ENCODE measurements at regions not wholly inside any gene's neighbourhood (a gene's known extent, or its start where the extent isn't known, plus 50 kb on each side); places are given as distances from the start of the nearest gene placed in this dataset.
"Not testable (repeated sequence)": the region's sequence is repeated elsewhere in the genome, so short reads cannot be mapped to it uniquely, and the experiment has no call there.

DNA sequence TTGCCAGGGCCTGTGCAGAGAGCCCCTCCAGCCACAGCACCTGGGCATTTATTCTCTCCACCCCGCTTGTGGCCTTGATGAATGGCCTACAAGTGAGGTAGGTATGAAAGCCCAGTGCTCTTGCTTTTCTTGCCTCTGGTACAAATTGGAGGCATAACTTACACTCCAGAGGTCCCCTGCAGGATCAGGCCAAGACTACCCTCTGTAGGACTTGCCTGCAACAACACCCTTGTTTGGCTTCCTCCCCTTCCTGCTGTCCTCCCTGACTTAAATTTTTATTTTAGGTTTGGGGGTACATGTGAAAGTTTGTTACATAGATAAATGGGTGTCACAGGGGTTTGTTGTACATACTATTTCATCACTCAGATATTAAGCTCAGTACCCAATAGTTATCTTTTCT is 95.7 kb downstream of the CDC42EP3 start:
- intact Hi-C loops (cut with micrococcal nuclease), result no loop called here

DNA sequence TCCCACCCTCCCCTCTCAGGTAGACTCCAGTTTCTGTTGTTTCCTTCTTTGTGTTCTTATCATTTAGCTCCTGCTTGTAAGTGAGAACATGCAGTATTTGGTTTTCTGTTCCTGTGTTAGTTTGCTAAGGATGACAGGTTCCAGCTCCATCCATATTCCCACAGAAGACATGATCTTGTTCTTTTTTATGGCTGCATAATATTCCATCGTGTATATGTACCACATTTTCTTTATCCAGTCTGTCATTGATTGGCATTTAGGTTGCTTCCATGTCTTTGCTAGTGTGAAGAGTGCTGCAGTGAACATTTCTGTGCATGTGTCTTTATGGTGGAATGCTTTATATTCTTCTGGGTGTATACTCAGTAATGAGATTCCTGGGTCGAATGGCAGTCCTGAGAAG is 95.2 kb downstream of the CDC42EP3 start:
- H3K36me3 Mint-ChIP-seq (ENCODE audit: low read depth); H3K27me3 Mint-ChIP-seq; DNase-seq; intact Hi-C loops (cut with micrococcal nuclease); H3K4me3 Mint-ChIP-seq; H3K27ac Mint-ChIP-seq; H3K9me3 Mint-ChIP-seq; H3K4me1 Mint-ChIP-seq: not testable (repeated sequence)

More for the DNA sequence above, 95.7 kb downstream of the CDC42EP3 start:
- Mint-ChIP-seq H3K4me1 (peaks cover 10% of the 10 kb centered on the region), H3K4me3 (no peak overlapping the region), H3K36me3 (ENCODE audit: low read depth) (peaks cover 4% of the 10 kb centered on the region), H3K27me3 (peaks cover 6% of the 10 kb centered on the region), H3K9me3 (peaks cover 9% of the 10 kb centered on the region), H3K27ac (no peak overlapping the region)
- DNase-seq, result no peak

DNA sequence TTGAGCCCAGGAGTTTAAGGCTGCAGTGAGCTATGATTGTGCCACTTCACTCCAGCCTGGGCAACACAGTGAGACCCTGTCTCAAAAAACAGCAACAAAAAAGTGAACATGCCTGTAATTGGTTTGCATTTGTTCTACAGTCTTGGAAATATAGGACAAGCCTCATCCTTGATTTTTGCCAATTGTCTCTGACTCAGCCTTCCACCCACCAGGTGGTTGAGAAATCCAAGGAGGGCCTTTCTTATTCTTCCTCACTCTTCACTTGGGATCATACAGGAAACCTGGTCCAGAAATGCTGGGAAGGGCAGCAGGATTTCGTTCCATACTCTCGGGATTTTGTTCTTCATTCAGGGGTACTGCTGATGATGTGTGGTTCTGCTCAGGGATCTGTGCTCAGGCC is 94.6 kb downstream of the CDC42EP3 start:
- Mint-ChIP-seq H3K27me3 (peaks cover 2% of the 10 kb centered on the region), H3K4me1 (peaks cover 5% of the 10 kb centered on the region), H3K4me3 (no peak overlapping the region), H3K27ac (no peak overlapping the region), H3K36me3 (ENCODE audit: low read depth) (peaks cover 4% of the 10 kb centered on the region), H3K9me3 (peaks cover 7% of the 10 kb centered on the region)
- intact Hi-C loops (cut with micrococcal nuclease), result no loop called here
- DNase-seq, result no peak

DNA sequence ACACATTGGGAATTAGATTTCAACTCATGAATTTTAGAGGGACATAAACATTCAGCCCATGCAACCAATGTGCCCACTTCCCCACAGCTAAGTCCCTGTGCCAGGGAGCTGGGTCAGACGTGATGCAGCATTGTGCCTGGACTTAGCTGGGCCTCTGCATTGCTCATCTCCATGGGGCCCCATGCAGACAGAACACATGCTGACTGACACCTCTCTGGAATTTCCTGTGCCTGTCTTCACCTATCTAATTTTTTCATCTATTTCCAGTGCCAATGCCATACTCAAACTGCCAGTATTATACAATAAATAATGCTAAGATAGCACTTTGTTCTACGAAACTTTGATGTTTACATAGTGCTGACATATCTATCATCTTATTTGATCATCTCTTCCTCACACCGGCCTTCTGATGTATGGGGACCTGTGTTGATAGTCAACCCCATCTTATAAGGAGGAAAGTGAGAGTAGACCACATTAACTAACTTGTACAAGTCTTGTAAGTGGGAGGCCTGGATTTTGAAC is 92.2 kb downstream of the CDC42EP3 start:
- Mint-ChIP-seq H3K9me3 (peaks cover 7% of the 10 kb centered on the region), H3K4me3 (no peak overlapping the region), H3K4me1 (peaks cover 21% of the 10 kb centered on the region), H3K36me3 (ENCODE audit: low read depth) (peaks cover 4% of the 10 kb centered on the region), H3K27ac (no peak overlapping the region), H3K27me3 (no peaks in the 10 kb centered on the region)
- no peak for DNase-seq
- intact Hi-C loops (cut with micrococcal nuclease), result no loop called here

DNA sequence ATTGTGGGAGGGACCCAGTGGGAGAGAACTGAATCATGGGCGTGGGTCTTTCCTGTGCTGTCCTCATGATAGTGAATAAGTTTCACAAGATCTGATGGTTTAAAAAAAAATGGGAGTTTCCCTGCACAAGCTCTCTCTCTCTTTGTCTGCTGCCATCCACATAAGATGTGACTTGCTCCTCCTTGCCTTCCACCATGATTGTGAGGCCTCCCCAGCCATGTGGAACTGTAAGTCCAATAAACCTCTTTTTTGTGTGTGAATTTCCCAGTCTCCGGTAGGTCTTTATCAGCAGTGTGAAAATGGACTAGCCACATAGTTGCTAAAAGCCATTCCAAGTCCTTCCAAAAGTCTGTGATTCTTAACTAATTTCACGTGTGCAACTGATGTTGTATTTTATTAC is 91.5 kb downstream of the CDC42EP3 start:
- H3K27ac Mint-ChIP-seq, result peak overlapping the region; percentile 22
- intact Hi-C loops (cut with micrococcal nuclease); H3K9me3 Mint-ChIP-seq: not testable (repeated sequence)

DNA sequence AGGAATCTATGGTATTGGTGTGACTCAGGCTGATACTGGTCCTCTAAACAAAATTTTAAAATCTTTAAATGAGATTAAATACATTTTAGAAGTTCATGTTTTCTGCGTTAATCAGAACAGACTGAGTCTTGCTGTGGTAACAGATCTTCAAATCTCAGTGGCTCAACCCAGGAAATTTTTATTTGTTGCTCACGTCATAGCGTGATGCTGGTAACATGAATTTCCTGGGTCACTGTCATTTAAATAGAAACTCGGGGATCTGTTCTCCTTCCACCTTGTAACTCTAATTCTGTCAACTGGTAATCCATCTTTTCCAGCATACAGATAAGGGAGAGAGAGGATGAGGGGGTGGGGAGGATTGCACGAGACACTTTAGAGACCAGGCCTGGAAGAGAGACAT is 90.0 kb downstream of the CDC42EP3 start:
- intact Hi-C loops (cut with micrococcal nuclease), result no loop called here
- H3K9me3 Mint-ChIP-seq, result peaks cover 7% of the 10 kb centered on the region
- H3K4me1 Mint-ChIP-seq, result peaks cover 37% of the 10 kb centered on the region
- DNase-seq, result no peak
- H3K36me3 Mint-ChIP-seq (ENCODE audit: low read depth), result peaks cover 4% of the 10 kb centered on the region
- no peaks in the 10 kb centered on the region for H3K27me3 Mint-ChIP-seq
- no peak overlapping the region for H3K27ac Mint-ChIP-seq
- no peak overlapping the region for H3K4me3 Mint-ChIP-seq

More for the DNA sequence above, 91.5 kb downstream of the CDC42EP3 start:
- peaks cover 23% of the 10 kb centered on the region for H3K4me1 Mint-ChIP-seq
- H3K36me3 Mint-ChIP-seq (ENCODE audit: low read depth); H3K4me3 Mint-ChIP-seq; DNase-seq; H3K27me3 Mint-ChIP-seq: not testable (repeated sequence)

GRCh38 chr2:37582481-37583220 is 88.8 kb downstream of the CDC42EP3 start:
- H3K4me3 Mint-ChIP-seq, result peak overlapping the region; percentile 55
- H3K36me3 Mint-ChIP-seq (ENCODE audit: low read depth), result peaks cover 4% of the 10 kb centered on the region

GRCh38 chr2:37583402-37583801 is 88.0 kb downstream of the CDC42EP3 start:
- Mint-ChIP-seq H3K9me3 (peaks cover 7% of the 10 kb centered on the region), H3K27ac (no peak overlapping the region), H3K4me3 (peak overlapping the region; percentile 55), H3K4me1 (peaks cover 50% of the 10 kb centered on the region), H3K27me3 (no peaks in the 10 kb centered on the region), H3K36me3 (ENCODE audit: low read depth) (peaks cover 4% of the 10 kb centered on the region)
- DNase-seq, result no peak
- intact Hi-C loops (cut with micrococcal nuclease), result no loop called here

More at GRCh38 chr2:37582481-37583220, 88.8 kb downstream of the CDC42EP3 start:
- H3K27me3 Mint-ChIP-seq, result no peaks in the 10 kb centered on the region
- no peak for DNase-seq
- peaks cover 49% of the 10 kb centered on the region for H3K4me1 Mint-ChIP-seq
- peaks cover 7% of the 10 kb centered on the region for H3K9me3 Mint-ChIP-seq
- intact Hi-C loops (cut with micrococcal nuclease), result no loop called here
- H3K27ac Mint-ChIP-seq, result peak overlapping the region; percentile 3

DNA sequence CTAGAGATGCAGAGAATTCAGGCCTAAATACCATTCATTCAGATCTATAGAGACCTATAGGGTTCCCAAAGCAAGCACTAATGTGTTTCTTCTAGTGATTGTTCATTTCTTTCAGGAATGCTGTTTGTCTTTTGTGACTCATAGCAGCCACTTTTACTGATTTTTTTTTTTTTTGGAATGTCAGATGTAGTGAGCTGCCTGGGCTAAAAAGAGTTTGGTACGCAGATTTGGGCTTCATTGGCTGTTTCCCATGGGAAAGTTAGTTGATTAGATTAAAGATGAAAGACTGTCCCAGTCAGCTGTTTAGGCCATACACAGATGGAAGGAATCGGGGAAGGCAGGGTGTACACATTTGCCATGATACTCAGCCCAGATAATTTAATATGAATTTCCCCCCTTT is 87.6 kb downstream of the CDC42EP3 start:
- peak overlapping the region; percentile 18 for H3K4me3 Mint-ChIP-seq
- no peak for DNase-seq
- no peaks in the 10 kb centered on the region for H3K27me3 Mint-ChIP-seq
- peaks cover 4% of the 10 kb centered on the region for H3K36me3 Mint-ChIP-seq (ENCODE audit: low read depth)
- H3K27ac Mint-ChIP-seq, result peak overlapping the region; percentile 14
- peaks cover 7% of the 10 kb centered on the region for H3K9me3 Mint-ChIP-seq
- intact Hi-C loops (cut with micrococcal nuclease), result no loop called here
- peaks cover 55% of the 10 kb centered on the region for H3K4me1 Mint-ChIP-seq

- Mint-ChIP-seq H3K9me3 (peaks cover under 1% of the 10 kb centered on the region), H3K27me3 (no peaks in the 10 kb centered on the region), H3K27ac (peak overlapping the region; percentile 81), H3K4me3 (peak overlapping the region; percentile 75), H3K4me1 (peaks cover 64% of the 10 kb centered on the region), H3K36me3 (ENCODE audit: low read depth) (no peaks in the 10 kb centered on the region)
- peak; percentile 67 for DNase-seq
- intact Hi-C loops (cut with micrococcal nuclease), result loop anchor here (5.0 kb wide), 2 partner anchors 127 to 218 kb away; no protein-coding TSS in a partner anchor
Measured at GRCh38 chr2:37585295-37585908, 86.0 kb downstream of the CDC42EP3 start.

- H3K9me3 Mint-ChIP-seq, result no peaks in the 10 kb centered on the region
- H3K36me3 Mint-ChIP-seq (ENCODE audit: low read depth), result no peaks in the 10 kb centered on the region
Measured at GRCh38 chr2:37585982-37586621, 85.3 kb downstream of the CDC42EP3 start.

DNA sequence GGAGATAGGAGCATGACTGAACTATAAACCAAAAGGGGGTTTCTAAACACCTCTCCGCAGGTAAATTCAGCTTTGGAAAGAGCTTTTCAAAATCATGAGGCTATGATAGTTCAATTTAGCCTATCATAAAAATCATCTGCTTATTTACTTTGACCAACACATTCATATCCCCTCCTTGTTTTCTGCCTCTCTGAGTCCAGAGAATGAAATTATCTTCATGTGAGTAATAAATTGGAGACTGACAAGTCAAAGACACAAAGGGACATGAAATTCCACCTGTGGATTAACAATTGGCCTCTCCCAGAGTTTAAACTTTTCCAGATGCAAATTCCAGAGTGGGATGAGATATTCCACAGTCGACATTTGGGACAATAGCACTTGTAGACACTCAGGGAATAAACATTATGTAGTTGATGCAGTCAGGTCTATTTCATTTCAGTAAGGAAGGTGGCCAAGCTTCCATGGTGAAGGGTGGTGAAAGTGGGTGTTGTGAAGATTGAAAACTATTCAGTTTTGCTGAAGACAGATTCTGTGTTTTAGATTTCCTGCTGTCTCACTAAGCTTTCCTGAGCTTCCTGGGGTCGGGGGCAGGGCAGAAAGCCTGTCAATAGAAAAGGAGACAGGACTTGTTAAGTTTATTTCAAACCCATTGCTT is 84.7 kb downstream of the CDC42EP3 start:
- Mint-ChIP-seq H3K27ac (peak overlapping the region; percentile 76), H3K36me3 (ENCODE audit: low read depth) (no peaks in the 10 kb centered on the region), H3K4me3 (peak overlapping the region; percentile 52), H3K27me3 (no peaks in the 10 kb centered on the region), H3K9me3 (no peaks in the 10 kb centered on the region), H3K4me1 (peaks cover 66% of the 10 kb centered on the region)
- intact Hi-C loops (cut with micrococcal nuclease), result loop anchor here (1.0 to 5.0 kb wide), 9 partner anchors 14 to 286 kb away; no protein-coding TSS in a partner anchor
- DNase-seq, result no peak

More at GRCh38 chr2:37585982-37586621, 85.3 kb downstream of the CDC42EP3 start:
- peaks cover 66% of the 10 kb centered on the region for H3K4me1 Mint-ChIP-seq
- no peaks in the 10 kb centered on the region for H3K27me3 Mint-ChIP-seq
- intact Hi-C loops (cut with micrococcal nuclease), result loop anchor here (1.0 to 5.0 kb wide), 9 partner anchors 15 to 287 kb away; no protein-coding TSS in a partner anchor
- peak overlapping the region; percentile 52 for H3K4me3 Mint-ChIP-seq
- peak overlapping the region; percentile 76 for H3K27ac Mint-ChIP-seq
- peak; percentile 88 for DNase-seq

DNA sequence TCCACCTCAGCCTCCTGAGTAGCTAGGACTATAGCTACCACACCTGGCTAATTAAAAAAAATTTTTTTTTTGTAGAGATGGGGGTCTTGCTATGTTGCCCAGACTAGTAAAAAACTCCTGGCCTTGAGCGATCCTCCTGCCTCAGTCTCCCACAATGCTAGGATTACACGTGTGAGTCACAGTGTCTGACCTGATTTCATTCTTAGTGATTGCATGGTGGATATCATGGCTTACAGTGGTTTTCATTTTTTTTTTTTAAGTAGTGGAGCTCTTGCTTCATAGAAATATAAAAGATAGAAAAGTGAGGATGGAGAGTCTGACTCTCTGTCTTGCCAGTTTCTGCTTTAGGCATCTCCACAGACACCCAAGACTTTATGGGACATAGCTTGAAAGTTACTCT is 83.6 kb downstream of the CDC42EP3 start:
- H3K27ac Mint-ChIP-seq, result no peak overlapping the region

More for the DNA sequence above, 83.6 kb downstream of the CDC42EP3 start:
- peak overlapping the region; percentile 24 for H3K4me3 Mint-ChIP-seq
- peaks cover 58% of the 10 kb centered on the region for H3K4me1 Mint-ChIP-seq
- H3K36me3 Mint-ChIP-seq (ENCODE audit: low read depth), result no peaks in the 10 kb centered on the region
- intact Hi-C loops (cut with micrococcal nuclease), result loop anchor here (2.0 to 5.0 kb wide), 7 partner anchors 13 to 285 kb away; no protein-coding TSS in a partner anchor
- H3K27me3 Mint-ChIP-seq, result no peaks in the 10 kb centered on the region
- DNase-seq, result no peak
- no peaks in the 10 kb centered on the region for H3K9me3 Mint-ChIP-seq

Data from activated CD4-positive, alpha-beta T cell treated with anti-CD3 and anti-CD28 coated beads, Interleukin-2, amount 10 ng/mL, durations not matched to agents 24 days and 14 days (primary cell).